Loucy (cell line): ENCODE measurements at regions not wholly inside any gene's neighbourhood (a gene's known extent, or its start where the extent isn't known, plus 50 kb on each side); places are given as distances from the start of the nearest gene placed in this dataset.

Experiments
- CTCF ChIP-seq: fragments of 200-600 bp; sonication (generic); conservative IDR thresholded peaks from 2 replicates; pipeline ENCODE4 v1.5.1; 2014; ENCODE audit warnings: mild to moderate bottlenecking, antibody characterized with exemption, low read length
- EZH2phosphoT487 ChIP-seq: fragments of 200-600 bp; IDR thresholded peaks from 2 replicates; pipeline ENCODE4 v1.6.1; 2018; ENCODE audit warnings: antibody characterized with exemption, mild to moderate bottlenecking, moderate library complexity, borderline replicate concordance

GRCh38 chr5:114210662-114211061 is 151.2 kb upstream of the KCNN2 start:
- no peak for TF ChIP-seq CTCF
- no peak for TF ChIP-seq EZH2phosphoT487
